Activated naive CD4-positive, alpha-beta T cell treated with anti-CD3 and anti-CD28 coated beads, Interleukin-2, amount 50 U/mL, for 72 hours (primary cell): ENCODE measurements at regions not wholly inside any gene's neighbourhood (a gene's known extent, or its start where the extent isn't known, plus 50 kb on each side); places are given as distances from the start of the nearest gene placed in this dataset.

Experiments used
- ATAC-seq, 2 donors: fragments of 150-1000 bp; cut with Tn5 transposase; 2 replicates each; pipeline ENCODE4 v1.10.0; 2021; ENCODE audit warnings: mild to moderate bottlenecking in 2 of 2, moderate library complexity in 2 of 2
- DNase-seq, 2 donors: peaks; one replicate each; pipeline ENCODE4 v3.0.0; 2021 to 2022; ENCODE audit warnings: low spot score in 2 of 2
- H3K27ac Mint-ChIP-seq, 2 donors: one replicate each; pipeline ENCODE4 v1.8.0; 2022; ENCODE audit warnings: mild to moderate bottlenecking in 2 of 2, mixed read lengths in 2 of 2
- H3K36me3 Mint-ChIP-seq, 2 donors: one replicate each; pipeline ENCODE4 v1.8.0; 2022; ENCODE audit warnings: mixed read lengths in 2 of 2
- H3K9me3 Mint-ChIP-seq, 2 donors: one replicate each; pipeline ENCODE4 v1.8.0; 2022; ENCODE audit warnings: mixed read lengths in 2 of 2

GRCh38 chr7:138398857-138399256 is 61.2 kb upstream of the TRIM24 start:
- ATAC-seq (no peak), DNase-seq (no peak)
- H3K9me3 Mint-ChIP-seq: no peaks in the 10 kb centered on the region
- H3K36me3 Mint-ChIP-seq: no peaks in the 10 kb centered on the region
- H3K27ac Mint-ChIP-seq: no peak overlapping the region

GRCh38 chr7:138400400-138400886 is 59.6 kb upstream of the TRIM24 start:
- DNase-seq: no peak
- H3K36me3 Mint-ChIP-seq: no peaks in the 10 kb centered on the region
- no peaks in the 10 kb centered on the region for H3K9me3 Mint-ChIP-seq
- ATAC-seq: no peak
- H3K27ac Mint-ChIP-seq: peak overlapping the region in 1 of 2 donors; percentile 17

GRCh38 chr7:138402749-138403148 is 57.3 kb upstream of the TRIM24 start:
- Mint-ChIP-seq H3K9me3 (no peaks in the 10 kb centered on the region), H3K27ac (no peak overlapping the region), H3K36me3 (no peaks in the 10 kb centered on the region)
- DNase-seq (no peak), ATAC-seq (no peak)

GRCh38 chr7:138405496-138405895 is 54.6 kb upstream of the TRIM24 start:
- DNase-seq: no peak
- Mint-ChIP-seq H3K9me3 (no peaks in the 10 kb centered on the region), H3K27ac (no peak overlapping the region), H3K36me3 (no peaks in the 10 kb centered on the region)
- no peak for ATAC-seq

- no peak overlapping the region for H3K27ac Mint-ChIP-seq
- H3K36me3 Mint-ChIP-seq: no peaks in the 10 kb centered on the region
- ATAC-seq (no peak), DNase-seq (no peak)
- no peaks in the 10 kb centered on the region for H3K9me3 Mint-ChIP-seq
Observed at GRCh38 chr7:138407792-138408191, 52.3 kb upstream of the TRIM24 start.
